CD14-positive monocyte (primary cell): ENCODE measurements at regions not wholly inside any gene's neighbourhood (a gene's known extent, or its start where the extent isn't known, plus 50 kb on each side); places are given as distances from the start of the nearest gene placed in this dataset.

Source experiments
- DNase-seq, 3 donors: peaks; one replicate each; pipeline ENCODE4 v3.0.0-alpha.2; 2011 to 2022
- H2AFZ ChIP-seq: 2 replicates; pipeline ENCODE4 v1.6.0; 2012; ENCODE audit warnings: mild to moderate bottlenecking, low read depth, low read length, inconsistent platforms; ENCODE audit not compliant: insufficient read depth, poor library complexity, severe bottlenecking
- H3K27ac ChIP-seq, 2 donors: 1 replicate in 1 of 2; 2 replicates in 1 of 2; pipeline ENCODE4 v1.5.1; 2012 to 2013; ENCODE audit warnings: low read length in 2 of 2, control low read depth in 1 of 2, inconsistent platforms in 1 of 2, low read depth in 1 of 2, mild to moderate bottlenecking in 1 of 2
- H3K27me3 ChIP-seq, 2 donors: one replicate each; pipeline versions ENCODE4 v1.6.0 to v1.6.1; 2011 to 2013; ENCODE audit warnings: low read length in 2 of 2; ENCODE audit not compliant: control insufficient read depth in 2 of 2, insufficient read depth in 2 of 2
- H3K36me3 ChIP-seq, 2 donors: replicated peaks in 1 of 2; 1 replicate in 1 of 2; 2 replicates in 1 of 2; pipeline versions ENCODE4 v1.5.1 to v1.6.1; 2012 to 2013; ENCODE audit warnings: low read length in 2 of 2, control low read depth in 1 of 2, inconsistent platforms in 1 of 2, mild to moderate bottlenecking in 1 of 2; ENCODE audit not compliant: insufficient read depth in 2 of 2, control insufficient read depth in 1 of 2
- H3K4me1 ChIP-seq, 2 donors: 1 replicate in 1 of 2; 2 replicates in 1 of 2; pipeline versions ENCODE4 v1.5.1 to v1.6.1; 2012 to 2013; ENCODE audit warnings: low read length in 2 of 2, control low read depth in 1 of 2, inconsistent platforms in 1 of 2, mild to moderate bottlenecking in 1 of 2, moderate library complexity in 1 of 2; ENCODE audit not compliant: insufficient read depth in 2 of 2, control insufficient read depth in 1 of 2
- H3K4me2 ChIP-seq: replicated peaks from 2 replicates; pipeline ENCODE3; 2012; ENCODE audit warnings: low read length, moderate library complexity, mild to moderate bottlenecking; ENCODE audit not compliant: poor library complexity, severe bottlenecking; ENCODE audit errors: extremely low read depth
- H3K4me3 ChIP-seq, 3 experiments: fragments of 200-600 bp in 1 of 3; sonication (generic) in 1 of 3; replicated peaks in 1 of 3; 1 replicate in 2 of 3; 2 replicates in 1 of 3; pipeline ENCODE4 v1.5.1; 2011 to 2013; ENCODE audit warnings: low read length in 3 of 3, mild to moderate bottlenecking in 3 of 3, control low read depth in 2 of 3, low read depth in 2 of 3, inconsistent platforms in 1 of 3, moderate library complexity in 1 of 3
- H3K79me2 ChIP-seq: 2 replicates; pipeline ENCODE4 v1.6.0; 2012; ENCODE audit warnings: mild to moderate bottlenecking, control low read depth, inconsistent platforms, low read length, moderate library complexity; ENCODE audit not compliant: insufficient read depth
- H3K9ac ChIP-seq: 2 replicates; pipeline ENCODE4 v1.6.0; 2017; ENCODE audit warnings: low read length, mild to moderate bottlenecking; ENCODE audit not compliant: insufficient read depth, poor library complexity, severe bottlenecking
- H3K9me3 ChIP-seq, 2 donors: replicated peaks in 1 of 2; 1 replicate in 1 of 2; 2 replicates in 1 of 2; pipeline versions ENCODE4 v1.5.1 to v1.6.1; 2012 to 2013; ENCODE audit warnings: low read length in 2 of 2, control low read depth in 1 of 2; ENCODE audit not compliant: control insufficient read depth in 1 of 2, insufficient read depth in 1 of 2
- H4K20me1 ChIP-seq: 2 replicates; pipeline ENCODE4 v1.6.0; 2012; ENCODE audit warnings: mild to moderate bottlenecking, low read length, control low read depth, moderate library complexity; ENCODE audit not compliant: insufficient read depth
- H3K27ac Mint-ChIP-seq, 7 donors: one replicate each; pipeline ENCODE4 v1.8.0; 2020; ENCODE audit warnings: mild to moderate bottlenecking in 7 of 7, mixed read lengths in 7 of 7, moderate library complexity in 6 of 7, inconsistent platforms in 2 of 7
- H3K27me3 Mint-ChIP-seq, 3 donors: one replicate each; pipeline ENCODE4 v1.8.0; 2021 to 2022; ENCODE audit warnings: low read depth in 3 of 3, mild to moderate bottlenecking in 3 of 3, mixed read lengths in 3 of 3, moderate library complexity in 3 of 3, inconsistent platforms in 1 of 3
- H3K36me3 Mint-ChIP-seq, 2 donors: one replicate each; pipeline ENCODE4 v1.8.0; 2020; ENCODE audit warnings: mixed read lengths in 2 of 2, inconsistent platforms in 1 of 2, mild to moderate bottlenecking in 1 of 2
- H3K4me1 Mint-ChIP-seq: one replicate; pipeline ENCODE4 v1.8.0; 2020; ENCODE audit warnings: mild to moderate bottlenecking, mixed read lengths
- H3K4me3 Mint-ChIP-seq, 2 donors: one replicate each; pipeline ENCODE4 v1.8.0; 2020; ENCODE audit warnings: mild to moderate bottlenecking in 2 of 2, mixed read lengths in 2 of 2, moderate library complexity in 1 of 2
- H3K9me3 Mint-ChIP-seq, 7 donors: one replicate each; pipeline ENCODE4 v1.8.0; 2020 to 2022; ENCODE audit warnings: mixed read lengths in 7 of 7, mild to moderate bottlenecking in 6 of 7, moderate library complexity in 6 of 7, inconsistent platforms in 2 of 7
- CTCF ChIP-seq: fragments of 200-600 bp; IDR thresholded peaks from one replicate; pipeline ENCODE4 v1.8.0; 2022; ENCODE audit warnings: antibody characterized with exemption, mild to moderate bottlenecking
- WGBS: methylation state at CpG from one replicate; pipeline ENCODE4 v1.1.5; 2013; ENCODE audit warnings: missing lambda C conversion rate; ENCODE audit not compliant: insufficient coverage; 5-methylcytosine and 5-hydroxymethylcytosine counted together
- intact Hi-C, 2 donors: fragments of 100-400 bp; cut with micrococcal nuclease; formaldehyde crosslinking; loops; one replicate each; pipeline versions ENCODE4 v1.15.0 to v1.15.1; 2023

GRCh38 chr7:27030393-27031050 is 65.3 kb downstream of the HOXA1 start:
- peak overlapping the region; percentile 38 for H2AFZ ChIP-seq

GRCh38 chr7:27025270-27025669 is 70.5 kb downstream of the HOXA1 start:
- no peak overlapping the region for H3K4me2 ChIP-seq
- Mint-ChIP-seq H3K4me1 (peaks cover 8% of the 10 kb centered on the region), H3K4me3 (no peak overlapping the region), H3K27ac (no peak overlapping the region), H3K27me3 (peaks cover 0 to 4% (median 4%) of the 10 kb centered on the region in 3 donors), H3K36me3 (peaks cover 0 to 3% of the 10 kb centered on the region in 2 donors), H3K9me3 (peaks cover 0 to 2% (median 0%) of the 10 kb centered on the region in 7 donors)
- peaks cover 5 to 11% of the 10 kb centered on the region in 2 donors for H3K4me1 ChIP-seq
- H3K9me3 ChIP-seq = no peaks in the 10 kb centered on the region
- H3K27ac ChIP-seq = no peak overlapping the region
- no peak for DNase-seq
- H2AFZ ChIP-seq = no peak overlapping the region
- no peak overlapping the region for H3K9ac ChIP-seq
- WGBS = no CpG with 5 or more reads among the region's 8 CpGs
- H3K36me3 ChIP-seq = no peaks in the 10 kb centered on the region
- H3K79me2 ChIP-seq = no peaks in the 10 kb centered on the region
- no peak overlapping the region for H3K4me3 ChIP-seq
- intact Hi-C loops = no loop called here
- H4K20me1 ChIP-seq = no peaks in the 10 kb centered on the region
- H3K27me3 ChIP-seq = no peaks in the 10 kb centered on the region
- no peak for TF ChIP-seq CTCF

More at GRCh38 chr7:27030393-27031050, 65.3 kb downstream of the HOXA1 start:
- no peaks in the 10 kb centered on the region for H3K36me3 ChIP-seq
- H3K4me3 ChIP-seq = no peak overlapping the region
- no peak for TF ChIP-seq CTCF
- Mint-ChIP-seq H3K27ac (peak overlapping the region; percentile 8 to 85 (median 75)), H3K4me3 (no peak overlapping the region), H3K27me3 (peaks cover 0 to 2% (median 2%) of the 10 kb centered on the region in 3 donors), H3K9me3 (no peaks in the 10 kb centered on the region), H3K4me1 (peaks cover 25% of the 10 kb centered on the region), H3K36me3 (no peaks in the 10 kb centered on the region)
- H3K9ac ChIP-seq = no peak overlapping the region
- no peaks in the 10 kb centered on the region for H4K20me1 ChIP-seq
- intact Hi-C loops = loop anchor here (10.0 kb wide), 1 partner anchor 64 kb away; the partner anchor contains the start of gene HOXA1 (in 2 of the 2)
- no peaks in the 10 kb centered on the region for H3K27me3 ChIP-seq
- no peak overlapping the region for H3K4me2 ChIP-seq
- DNase-seq = no peak
- H3K27ac ChIP-seq = peak overlapping the region in 1 of 2 donors; percentile 75
- H3K4me1 ChIP-seq = peaks cover 13 to 22% of the 10 kb centered on the region in 2 donors
- H3K9me3 ChIP-seq = no peaks in the 10 kb centered on the region
- H3K79me2 ChIP-seq = no peaks in the 10 kb centered on the region
- WGBS = 93% methylated on average over 3 of the region's 7 CpGs
